HG03097 (cell line): ENCODE measurements at regions not wholly inside any gene's neighbourhood (a gene's known extent, or its start where the extent isn't known, plus 50 kb on each side); places are given as distances from the start of the nearest gene placed in this dataset.

Source experiments
- ATAC-seq: cut with Tn5 transposase; IDR thresholded peaks from one replicate; pipeline ENCODE4 v1.9.1; 2021; ENCODE audit not compliant: unreplicated experiment, low FRiP score

GRCh38 chr2:20539776-20540586 is 93.1 kb downstream of the RHOB start:
- ATAC-seq, result no peak

- ATAC-seq, result no peak
These were observed 93.9 kb downstream of the RHOB start for GRCh38 chr2:20540587-20541293.

- ATAC-seq, result no peak
These were observed 94.4 kb downstream of the RHOB start for GRCh38 chr2:20541294-20541640.

- no peak for ATAC-seq
These were observed 94.8 kb downstream of the RHOB start for GRCh38 chr2:20541651-20542050.

- no peak for ATAC-seq
These were observed 95.4 kb downstream of the RHOB start for GRCh38 chr2:20542269-20542668.

- no peak for ATAC-seq
These were observed 96.0 kb downstream of the RHOB start for GRCh38 chr2:20542746-20543468.

GRCh38 chr2:20543469-20544152 is 96.7 kb downstream of the RHOB start:
- no peak for ATAC-seq

GRCh38 chr2:20544153-20544747 is 97.4 kb downstream of the RHOB start:
- no peak for ATAC-seq

- no peak for ATAC-seq
These were observed 101.8 kb downstream of the HS1BP3 start for GRCh38 chr2:20549144-20549543.

GRCh38 chr2:20549691-20550348 is 101.1 kb downstream of the HS1BP3 start:
- no peak for ATAC-seq

GRCh38 chr2:20551260-20551944 is 99.5 kb downstream of the HS1BP3 start:
- no peak for ATAC-seq

- ATAC-seq, result no peak
These were observed 99.0 kb downstream of the HS1BP3 start for GRCh38 chr2:20551945-20552328.

GRCh38 chr2:20552847-20553246 is 98.1 kb downstream of the HS1BP3 start:
- ATAC-seq, result no peak

GRCh38 chr2:20553580-20553979 is 97.3 kb downstream of the HS1BP3 start:
- ATAC-seq, result no peak

- ATAC-seq, result no peak
These were observed 94.9 kb downstream of the HS1BP3 start for GRCh38 chr2:20555954-20556353.

- no peak for ATAC-seq
These were observed 94.1 kb downstream of the HS1BP3 start for GRCh38 chr2:20556756-20557155.

GRCh38 chr2:20557226-20557625 is 93.7 kb downstream of the HS1BP3 start:
- no peak for ATAC-seq

GRCh38 chr2:20557635-20558034 is 93.3 kb downstream of the HS1BP3 start:
- no peak for ATAC-seq

- no peak for ATAC-seq
These were observed 92.3 kb downstream of the HS1BP3 start for GRCh38 chr2:20558391-20559150.
